IMR-90 (cell line): ENCODE measurements at regions not wholly inside any gene's neighbourhood (a gene's known extent, or its start where the extent isn't known, plus 50 kb on each side); places are given as distances from the start of the nearest gene placed in this dataset.
A peak's percentile ranks its signal among the peaks of the same experiment; 100 is the strongest.

ENCODE experiments used
- ATAC-seq: fragments of 200-7000 bp; cut with Tn5 transposase; 2 replicates; pipeline ENCODE4 v1.9.1; 2020; ENCODE audit warnings: low read depth, mild to moderate bottlenecking, moderate library complexity
- BruUV-seq: library from RNA; stranded (reverse); fragments of 400-500 nt; replicated peaks from 2 replicates; lab custom pipeline; 2021; lab: Mats Ljungman, UMichigan
- CTCF ChIA-PET: fragments of 300-600 bp; formaldehyde crosslinking; extraction: SDS; loops from one replicate; lab custom pipeline; 2021; ENCODE audit warnings: antibody characterized with exemption; lab: Yijun Ruan, JAX
- POLR2A ChIA-PET: fragments of 300-600 bp; sonication (Branson Sonifier 250); formaldehyde crosslinking; loops from one replicate; lab custom pipeline; 2022; ENCODE audit warnings: antibody characterized with exemption; ENCODE audit not compliant: unreplicated experiment; lab: Charles Lee
- DNase-seq: peaks from one replicate; pipeline ENCODE4 v3.0.0; 2013
- H2AFZ ChIP-seq: replicated peaks from 2 replicates; pipeline ENCODE3; 2013; ENCODE audit warnings: low read length, mild to moderate bottlenecking; ENCODE audit not compliant: poor library complexity
- H2AK5ac ChIP-seq: 2 replicates; pipeline ENCODE4 v1.6.1; 2013; ENCODE audit warnings: low read depth, low read length, inconsistent platforms
- H2AK9ac ChIP-seq: replicated peaks from 2 replicates; pipeline ENCODE3; 2013; ENCODE audit warnings: mild to moderate bottlenecking, low read depth, low read length, moderate library complexity; ENCODE audit not compliant: poor library complexity
- H2BK120ac ChIP-seq: 2 replicates; pipeline ENCODE4 v1.6.1; 2013; ENCODE audit warnings: low read depth, low read length, inconsistent platforms
- H2BK15ac ChIP-seq: 3 replicates; pipeline ENCODE4 v1.6.1; 2013; ENCODE audit warnings: low read depth, low read length, inconsistent platforms
- H2BK20ac ChIP-seq: 2 replicates; pipeline ENCODE4 v1.6.1; 2013; ENCODE audit warnings: low read depth, mild to moderate bottlenecking, inconsistent platforms, low read length, moderate library complexity
- H2BK5ac ChIP-seq: 2 replicates; pipeline ENCODE4 v1.6.1; 2013; ENCODE audit warnings: mild to moderate bottlenecking, low read depth, low read length, inconsistent platforms; ENCODE audit not compliant: poor library complexity, severe bottlenecking
- H3K14ac ChIP-seq: replicated peaks from 2 replicates; pipeline ENCODE4 v1.6.1; 2013; ENCODE audit warnings: low read depth, low read length, inconsistent platforms
- H3K18ac ChIP-seq: 2 replicates; pipeline ENCODE4 v1.6.1; 2013; ENCODE audit warnings: low read depth, low read length, control low read depth
- H3K23ac ChIP-seq: 2 replicates; pipeline ENCODE4 v1.6.1; 2013; ENCODE audit warnings: low read depth, low read length, inconsistent platforms
- H3K27ac ChIP-seq: 2 replicates; pipeline ENCODE4 v1.5.1; 2013; ENCODE audit warnings: mild to moderate bottlenecking, control low read depth, low read length; ENCODE audit not compliant: insufficient read depth
- H3K27me3 ChIP-seq: 2 replicates; pipeline ENCODE4 v1.6.1; 2013; ENCODE audit warnings: low read length; ENCODE audit not compliant: control insufficient read depth, insufficient read depth
- H3K36me3 ChIP-seq: 2 replicates; pipeline ENCODE4 v1.6.1; 2013; ENCODE audit warnings: low read length, mixed read lengths; ENCODE audit not compliant: control insufficient read depth, insufficient read depth
- H3K4ac ChIP-seq: 2 replicates; pipeline ENCODE4 v1.6.1; 2013; ENCODE audit warnings: low read depth, low read length, inconsistent platforms
- H3K4me1 ChIP-seq: 2 replicates; pipeline ENCODE4 v1.6.1; 2013; ENCODE audit warnings: low read length, mixed read lengths; ENCODE audit not compliant: control insufficient read depth, insufficient read depth
- H3K4me2 ChIP-seq: 2 replicates; pipeline ENCODE4 v1.6.1; 2013; ENCODE audit warnings: low read depth, mild to moderate bottlenecking, control low read depth, low read length, moderate library complexity
- H3K4me3 ChIP-seq: 2 replicates; pipeline ENCODE4 v1.5.1; 2013; ENCODE audit warnings: low read depth, mild to moderate bottlenecking, control low read depth, low read length, moderate library complexity; ENCODE audit not compliant: insufficient read depth
- H3K56ac ChIP-seq: 2 replicates; pipeline ENCODE4 v1.6.1; 2013; ENCODE audit warnings: low read length, inconsistent platforms; ENCODE audit not compliant: insufficient read depth; ENCODE audit errors: extremely low read depth
- H3K79me1 ChIP-seq, 2 experiments: 2 replicates each; pipeline ENCODE4 v1.6.1; 2013; ENCODE audit warnings: low read length in 2 of 2, inconsistent platforms in 1 of 2, low read depth in 1 of 2
- H3K9ac ChIP-seq: 2 replicates; pipeline ENCODE4 v1.6.1; 2013; ENCODE audit warnings: low read depth, low read length, control low read depth
- H3K9me1 ChIP-seq: 2 replicates; pipeline ENCODE4 v1.6.1; 2013; ENCODE audit warnings: low read length, inconsistent platforms; ENCODE audit not compliant: insufficient read depth
- H3K9me3 ChIP-seq: 2 replicates; pipeline ENCODE4 v1.6.1; 2013; ENCODE audit warnings: low read length; ENCODE audit not compliant: control insufficient read depth, insufficient read depth
- H4K20me1 ChIP-seq: 2 replicates; pipeline ENCODE4 v1.6.1; 2013; ENCODE audit warnings: low read length, inconsistent platforms; ENCODE audit not compliant: insufficient read depth
- H4K5ac ChIP-seq: 2 replicates; pipeline ENCODE4 v1.6.1; 2013; ENCODE audit warnings: mild to moderate bottlenecking, low read depth, low read length, control low read depth
- H4K8ac ChIP-seq, 2 experiments: 2 replicates each; pipeline ENCODE4 v1.6.1; 2013; ENCODE audit warnings: low read depth in 2 of 2, low read length in 2 of 2, control low read depth in 1 of 2, inconsistent platforms in 1 of 2
- H4K91ac ChIP-seq: 2 replicates; pipeline ENCODE4 v1.6.1; 2013; ENCODE audit warnings: low read depth, low read length, inconsistent platforms; ENCODE audit not compliant: insufficient read depth
- CTCF ChIP-seq: conservative IDR thresholded peaks from 2 replicates; pipeline ENCODE4 v1.5.1; 2012; ENCODE audit warnings: mild to moderate bottlenecking, low read depth, low read length, improper control_type of control experiment
- MAZ ChIP-seq: IDR thresholded peaks from 2 replicates; pipeline ENCODE4 v1.6.1; 2012; ENCODE audit warnings: low read depth, mild to moderate bottlenecking, low read length, improper control_type of control experiment, moderate library complexity, borderline replicate concordance
- RAD21 ChIP-seq: IDR thresholded peaks from 2 replicates; pipeline ENCODE4 v1.6.1; 2012; ENCODE audit warnings: low read length, improper control_type of control experiment
- USF2 ChIP-seq: fragments of 150-350 bp; IDR thresholded peaks from 2 replicates; pipeline ENCODE4 v1.6.1; 2017; ENCODE audit warnings: mild to moderate bottlenecking, antibody characterized with exemption, low read length, low read depth
- WGBS, 2 experiments: methylation state at CpG; one replicate each; pipeline versions ENCODE4 v1.1.5 to v1.1.7; 2013; ENCODE audit warnings: missing lambda C conversion rate in 2 of 2; ENCODE audit not compliant: insufficient read length in 1 of 2; ENCODE audit errors: extremely low coverage in 2 of 2; 5-methylcytosine and 5-hydroxymethylcytosine counted together
- dilution Hi-C: fragments of 300-500 bp; cut with HindIII; formaldehyde crosslinking; loops from one replicate; pipeline ENCODE4 v1.14.3; 2018; ENCODE audit warnings: low sequenced_read_pairs; ENCODE audit not compliant: unreplicated experiment
- in situ Hi-C: fragments of 300-500 bp; cut with MboI; formaldehyde crosslinking; loops from 3 replicates; pipeline ENCODE4 v1.14.3; 2019; ENCODE audit warnings: low sequenced_read_pairs, inconsistent platforms, mixed read lengths
- intact Hi-C: fragments of 100-400 bp; cut with micrococcal nuclease; formaldehyde crosslinking; loops from 2 replicates; pipeline ENCODE4 v1.10.0; 2022

- H4K8ac ChIP-seq = no peak overlapping the region
- ChIA-PET CTCF (interaction anchor here (0.6 kb wide), 1 partner anchor 195 kb away, joined by 3 read pairs; no protein-coding TSS in a partner anchor), POLR2A (no interaction called here)
- no peak overlapping the region for H2AK5ac ChIP-seq
- intact Hi-C loops = no loop called here
- H2BK5ac ChIP-seq = no peak overlapping the region
- H2AK9ac ChIP-seq = no peak overlapping the region
- no peak overlapping the region for H2BK15ac ChIP-seq
- in situ Hi-C loops = no loop called here
- H3K79me1 ChIP-seq = no peaks in the 10 kb centered on the region
- no peaks in the 10 kb centered on the region for H3K36me3 ChIP-seq
- no peak overlapping the region for H3K18ac ChIP-seq
- no peak overlapping the region for H3K4ac ChIP-seq
- DNase-seq (no peak), ATAC-seq (no peak)
- H3K23ac ChIP-seq = no peak overlapping the region
- no peak overlapping the region for H3K27ac ChIP-seq
- no peak overlapping the region for H4K5ac ChIP-seq
- no TSS peak for BruUV-seq
- H3K9ac ChIP-seq = no peak overlapping the region
- H3K9me1 ChIP-seq = no peaks in the 10 kb centered on the region
- H3K9me3 ChIP-seq = no peaks in the 10 kb centered on the region
- no peak overlapping the region for H3K4me3 ChIP-seq
- no peak overlapping the region for H3K4me2 ChIP-seq
- dilution Hi-C loops = no loop called here
- no peak overlapping the region for H3K14ac ChIP-seq
- H4K20me1 ChIP-seq = no peaks in the 10 kb centered on the region
- WGBS, 2 experiments = no CpG with 5 or more reads among the region's 2 CpGs
- H2BK120ac ChIP-seq = no peak overlapping the region
- H3K27me3 ChIP-seq = no peaks in the 10 kb centered on the region
- no peak overlapping the region for H2BK20ac ChIP-seq
- H4K91ac ChIP-seq = no peak overlapping the region
- peaks cover 11% of the 10 kb centered on the region for H3K4me1 ChIP-seq
- TF ChIP-seq MAZ = no peak
- 0 out of 2 replicates have a peak, but pooled peaks have one; percentile 19 for TF ChIP-seq CTCF
- no peak for TF ChIP-seq USF2
- TF ChIP-seq RAD21 = peak; percentile 30
- no peak overlapping the region for H3K56ac ChIP-seq
- no peak overlapping the region for H2AFZ ChIP-seq
Measured at GRCh38 chr5:8954801-8955200, 591.1 kb downstream of the SEMA5A start.
